NCI-H2107 treated with DMSO at 0.1 percent for 48 hours (cell line): ENCODE measurements at regions not wholly inside any gene's neighbourhood (a gene's known extent, or its start where the extent isn't known, plus 50 kb on each side); places are given as distances from the start of the nearest gene placed in this dataset.
A peak's percentile ranks its signal among the peaks of the same experiment; 100 is the strongest.

ENCODE experiments used
- DNase-seq: peaks from one replicate; lab custom pipeline; 2025; ENCODE audit not compliant: unreplicated experiment; lab: John Stamatoyannopoulos, UW

DNA sequence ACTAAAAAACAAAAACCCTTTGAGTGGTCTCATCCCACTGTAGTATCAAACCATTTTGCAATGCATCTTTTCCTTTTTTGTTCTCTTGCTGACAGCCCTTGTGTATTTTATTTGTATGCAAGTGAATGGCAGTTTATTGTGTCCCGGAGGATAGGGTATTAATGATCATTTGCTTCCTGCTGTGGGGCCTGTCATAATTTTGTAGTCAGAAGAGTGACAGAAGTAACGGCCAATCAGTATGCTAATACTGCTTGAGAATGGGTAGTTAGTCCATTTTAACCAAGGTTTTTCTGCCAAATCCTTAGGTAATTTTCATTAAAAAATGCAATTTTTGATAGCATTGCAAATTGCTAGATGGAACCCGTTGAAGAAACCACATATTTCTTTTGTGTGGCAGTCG is 75.5 kb upstream of the PLSCR5 start:
- DNase-seq, result no peak

DNA sequence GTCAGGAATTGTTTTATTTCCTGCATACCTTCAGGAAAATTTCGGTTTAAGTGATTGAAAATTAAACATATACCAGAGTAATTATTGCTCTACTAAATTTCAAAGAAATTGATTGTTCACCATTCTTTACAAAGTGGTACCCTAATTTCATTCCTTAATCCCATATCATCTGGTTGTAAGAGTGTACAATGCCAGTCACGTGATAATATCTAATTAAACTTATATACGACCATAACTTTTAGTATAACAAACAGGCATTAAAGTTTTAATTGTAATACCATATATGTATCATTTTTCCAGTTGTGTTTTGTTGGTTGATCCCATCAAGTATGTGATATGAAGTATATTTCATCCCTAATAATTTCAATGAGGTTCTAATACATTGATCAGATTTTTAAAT is 74.8 kb upstream of the PLSCR5 start:
- DNase-seq, result no peak

DNA sequence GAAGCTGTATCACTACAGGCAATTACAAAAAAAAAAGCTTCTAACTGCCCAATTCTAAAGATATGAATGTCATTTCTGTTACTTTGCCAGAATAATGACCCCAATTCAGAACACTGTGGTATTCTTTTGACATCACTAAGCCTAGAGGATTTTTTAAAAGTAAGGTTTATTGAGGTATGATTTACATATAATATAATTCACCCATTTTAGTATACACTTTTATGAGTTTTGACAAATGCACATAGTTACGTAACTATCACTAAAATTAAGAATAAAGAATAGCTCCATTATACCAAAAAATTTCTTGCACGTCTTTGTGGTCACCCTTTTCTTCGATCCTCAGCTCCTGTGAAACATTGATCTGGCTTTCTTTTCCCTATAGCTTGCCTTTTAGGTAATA is 74.0 kb upstream of the PLSCR5 start:
- no peak for DNase-seq

DNA sequence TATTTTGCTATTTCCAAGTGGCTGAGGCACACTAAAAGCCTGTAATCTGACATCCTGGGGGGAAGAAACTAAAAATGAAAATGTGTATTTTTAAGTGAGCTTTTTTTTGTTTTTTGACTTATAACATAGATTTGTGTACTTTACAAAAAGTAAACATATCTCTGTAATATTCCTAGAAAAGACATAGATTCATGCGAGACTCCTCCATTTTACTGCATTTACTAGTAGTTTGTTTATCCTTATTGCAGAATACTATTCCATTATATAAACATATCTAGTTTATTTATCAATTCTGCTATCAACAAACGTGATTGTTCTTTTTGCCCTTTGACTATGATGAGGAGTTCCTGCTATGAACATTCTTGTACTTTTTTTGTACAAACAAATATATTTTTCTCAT is 67.8 kb upstream of the PLSCR5 start:
- no peak for DNase-seq

DNA sequence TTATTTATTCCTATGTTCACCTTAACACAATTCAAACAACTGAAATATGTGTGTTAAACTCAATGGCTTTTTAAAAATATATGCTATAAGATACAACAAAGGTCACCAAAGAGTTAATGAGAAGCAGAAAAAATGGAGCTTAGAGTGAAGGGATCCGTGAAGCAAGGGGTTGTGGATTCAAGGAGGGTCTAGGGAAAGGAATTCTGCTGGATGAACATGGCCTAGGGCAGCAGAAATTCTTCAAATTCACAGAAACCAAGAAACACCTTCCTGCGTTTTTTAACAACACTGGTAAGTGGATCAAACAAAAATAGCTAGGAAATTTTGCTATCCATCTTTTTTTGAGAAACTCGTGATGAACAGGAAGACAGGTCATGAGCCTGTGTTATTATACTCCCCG is 59.3 kb upstream of the PLSCR5 start:
- no peak for DNase-seq

DNA sequence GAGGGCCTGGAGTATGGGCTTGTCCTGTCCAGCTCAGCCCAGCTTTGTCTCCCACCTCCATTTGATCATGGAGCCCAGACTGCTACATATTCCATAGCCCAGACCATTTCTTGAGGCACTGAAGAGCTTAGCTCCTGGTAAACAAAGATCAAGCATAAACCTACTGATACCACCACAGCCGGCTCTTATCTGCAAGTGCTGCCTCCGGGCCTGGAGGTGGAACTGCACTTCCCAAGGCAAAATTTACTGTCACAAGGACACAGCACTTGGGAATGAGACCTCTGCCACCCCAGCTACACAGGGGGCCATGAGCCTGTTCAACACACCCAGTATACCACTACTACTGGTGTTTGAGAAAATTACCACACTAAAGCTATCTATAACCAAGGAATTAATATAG is 53.7 kb upstream of the PLSCR5 start:
- no peak for DNase-seq

DNA sequence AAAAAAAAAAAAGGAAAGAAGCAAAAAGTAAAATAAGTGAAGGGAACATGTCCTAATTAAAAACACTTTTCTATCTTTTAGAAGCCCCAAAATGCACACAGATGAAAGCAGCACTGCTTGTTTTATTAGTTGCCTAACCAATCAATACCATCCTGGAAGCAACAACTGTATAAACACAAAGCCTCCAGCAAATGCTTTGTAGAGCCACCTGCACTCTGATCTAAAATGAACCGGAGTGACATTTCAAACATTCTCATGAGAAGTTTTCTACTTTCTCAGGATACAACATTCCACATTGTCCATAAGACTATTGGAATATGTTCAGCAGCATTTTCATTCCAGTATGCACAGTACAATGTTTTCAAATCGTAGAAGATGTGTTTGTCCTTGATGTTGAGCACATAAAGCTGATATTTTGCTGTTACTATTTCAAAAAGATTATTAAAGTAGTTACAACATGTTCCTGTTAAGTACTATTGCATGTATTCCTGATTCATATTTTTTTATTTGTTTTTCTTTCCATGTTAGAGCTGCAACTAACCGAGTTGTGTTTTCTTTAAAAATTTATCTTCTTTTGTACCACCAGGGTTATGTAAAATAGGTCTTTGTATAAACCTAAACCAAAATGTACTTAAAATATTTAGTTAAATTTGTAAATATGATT is 50.3 kb upstream of the PLSCR5 start:
- peak; percentile 24 for DNase-seq
